ENCODE measurements at regions not wholly inside any gene's neighbourhood (a gene's known extent, or its start where the extent isn't known, plus 50 kb on each side); places are given as distances from the start of the nearest gene placed in this dataset.

GRCh38 chr7:65269150-65269856 is 104.4 kb upstream of the ZNF92 start:
- no peak for TF ChIP-seq POLR2A (IDR thresholded peaks at IDR 0.05)
- no peak for TF ChIP-seq CTCF (IDR thresholded peaks at IDR 0.05 in 4 of 5, conservative IDR thresholded peaks at IDR 0.05 in 1 of 5)

Measured in gastrocnemius medialis (tissue), 4 donors.